ENCODE measurements at regions not wholly inside any gene's neighbourhood (a gene's known extent, or its start where the extent isn't known, plus 50 kb on each side); places are given as distances from the start of the nearest gene placed in this dataset.
A peak's percentile ranks its signal among the peaks of the same experiment; 100 is the strongest.

- Histone ChIP-seq H3K36me3 (no peaks in the 10 kb centered on the region), H3K27me3 (no peaks in the 10 kb centered on the region), H3K4me3 (no peak overlapping the region), H3K27ac (no peak overlapping the region), H3K9me3 (no peaks in the 10 kb centered on the region), H3K4me1 (peaks cover 17% of the 10 kb centered on the region)
- 67% methylated on average over 19 of the region's 22 CpGs for WGBS
- peak in 1 of 2 donors; percentile 63 for DNase-seq (ENCODE audit: low spot score in 2 of 2)
- no peak for TF ChIP-seq CTCF (IDR thresholded peaks at IDR 0.05)
- TF ChIP-seq POLR2AphosphoS5 (IDR thresholded peaks at IDR 0.05): no peak
- TF ChIP-seq POLR2A (IDR thresholded peaks at IDR 0.05): no peak
- no peak for TF ChIP-seq EP300 (IDR thresholded peaks at IDR 0.05)
Observed at GRCh38 chr10:124293616-124294449, 124.9 kb downstream of the OAT start.

GRCh38 chr10:124292911-124293615 is 125.7 kb downstream of the OAT start:
- DNase-seq (ENCODE audit: low spot score in 2 of 2): peak in 1 of 2 donors; percentile 65
- Histone ChIP-seq H3K4me1 (peaks cover 17% of the 10 kb centered on the region), H3K27ac (no peak overlapping the region), H3K9me3 (no peaks in the 10 kb centered on the region), H3K36me3 (no peaks in the 10 kb centered on the region), H3K4me3 (no peak overlapping the region), H3K27me3 (no peaks in the 10 kb centered on the region)
- WGBS: 90% methylated on average over 17 of the region's 17 CpGs
- no peak for TF ChIP-seq CTCF (IDR thresholded peaks at IDR 0.05)
- no peak for TF ChIP-seq POLR2AphosphoS5 (IDR thresholded peaks at IDR 0.05)
- TF ChIP-seq EP300 (IDR thresholded peaks at IDR 0.05): no peak
- TF ChIP-seq POLR2A (IDR thresholded peaks at IDR 0.05): no peak

- peak; percentile 54 to 76 for DNase-seq (ENCODE audit: low spot score in 2 of 2)
- 82% methylated on average over 14 of the region's 14 CpGs for WGBS
- no peaks in the 10 kb centered on the region for H3K27me3 ChIP-seq
- no peak overlapping the region for H3K4me3 ChIP-seq
- TF ChIP-seq POLR2A (IDR thresholded peaks at IDR 0.05) (no peak), CTCF (IDR thresholded peaks at IDR 0.05) (no peak), POLR2AphosphoS5 (IDR thresholded peaks at IDR 0.05) (no peak), EP300 (IDR thresholded peaks at IDR 0.05) (no peak)
- no peaks in the 10 kb centered on the region for H3K36me3 ChIP-seq
- H3K4me1 ChIP-seq: peaks cover 16% of the 10 kb centered on the region
- H3K9me3 ChIP-seq: no peaks in the 10 kb centered on the region
- H3K27ac ChIP-seq: no peak overlapping the region
Observed at GRCh38 chr10:124291001-124291701, 127.6 kb downstream of the OAT start.

GRCh38 chr10:124289851-124290795 is 128.6 kb downstream of the OAT start:
- Histone ChIP-seq H3K4me3 (no peak overlapping the region), H3K27me3 (no peaks in the 10 kb centered on the region), H3K27ac (no peak overlapping the region), H3K9me3 (no peaks in the 10 kb centered on the region), H3K36me3 (no peaks in the 10 kb centered on the region), H3K4me1 (peaks cover 5% of the 10 kb centered on the region)
- TF ChIP-seq CTCF (IDR thresholded peaks at IDR 0.05) (no peak), EP300 (IDR thresholded peaks at IDR 0.05) (no peak), POLR2A (IDR thresholded peaks at IDR 0.05) (no peak), POLR2AphosphoS5 (IDR thresholded peaks at IDR 0.05) (no peak)
- peak; percentile 45 to 76 for DNase-seq (ENCODE audit: low spot score in 2 of 2)
- WGBS: 76% methylated on average over 9 of the region's 18 CpGs

All from suprapubic skin (tissue), 4 donors.